Right ventricle myocardium superior (tissue), 1 donor: ENCODE measurements at regions not wholly inside any gene's neighbourhood (a gene's known extent, or its start where the extent isn't known, plus 50 kb on each side); places are given as distances from the start of the nearest gene placed in this dataset.
"Not testable (repeated sequence)": the region's sequence is repeated elsewhere in the genome, so short reads cannot be mapped to it uniquely, and the experiment has no call there.

Experiments used
- ATAC-seq: fragments of 200-7000 bp; cut with Tn5 transposase; one replicate; pipeline ENCODE4 v1.9.1; 2020; ENCODE audit warnings: mild to moderate bottlenecking; ENCODE audit not compliant: poor library complexity
- DNase-seq: peaks from one replicate; pipeline ENCODE4 v3.0.0-alpha.2; 2020
- intact Hi-C: fragments of 100-400 bp; cut with DNase I; formaldehyde crosslinking; loops from one replicate; pipeline ENCODE4 v1.11.2; 2022
- donor health status: DM: no; HTN: yes; CAD: no; lungs with severe emphysema.

DNA sequence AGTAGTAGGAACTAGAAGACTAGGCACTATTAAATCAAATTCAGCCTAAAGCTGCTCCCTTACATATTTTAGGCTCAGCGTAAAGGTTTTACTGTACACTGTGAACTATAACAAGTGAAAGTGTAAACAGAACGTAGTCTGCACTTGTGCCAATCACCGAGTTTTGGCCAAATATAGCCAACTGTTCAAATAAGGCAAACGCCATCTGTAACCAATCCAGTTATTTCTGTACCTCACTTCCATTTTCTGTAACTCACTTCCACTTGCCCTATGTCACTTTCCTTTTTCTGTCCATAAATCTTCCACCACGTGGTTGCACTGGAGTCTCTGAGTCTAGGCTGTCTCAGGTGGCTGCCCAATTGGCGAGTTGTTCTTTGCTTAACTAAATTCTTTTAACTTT is 2132.2 kb downstream of the LRRC4C start:
- no peak for DNase-seq
- intact Hi-C loops = no loop called here
- ATAC-seq = no peak

DNA sequence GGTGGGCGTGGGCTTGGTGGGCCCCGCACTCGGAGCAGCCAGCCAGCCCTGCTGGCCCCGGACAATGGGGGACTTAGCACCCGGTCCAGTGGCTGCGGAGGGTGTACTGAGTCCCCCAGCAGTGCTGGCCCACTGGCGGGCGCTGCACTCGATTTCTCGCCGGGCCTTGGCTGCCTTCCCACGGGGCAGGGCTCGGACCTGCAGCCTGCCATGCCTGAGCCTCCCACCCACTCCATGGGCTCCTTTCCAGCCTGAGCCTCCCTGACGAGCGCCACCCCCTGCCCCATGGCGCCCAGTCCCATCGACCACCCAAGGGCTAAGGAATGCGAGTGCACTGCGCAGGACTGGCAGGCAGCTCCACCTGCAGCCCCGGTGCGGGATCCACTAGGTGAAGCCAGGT is 2147.6 kb downstream of the LRRC4C start:
- intact Hi-C loops, DNase-seq, ATAC-seq: not testable (repeated sequence)

DNA sequence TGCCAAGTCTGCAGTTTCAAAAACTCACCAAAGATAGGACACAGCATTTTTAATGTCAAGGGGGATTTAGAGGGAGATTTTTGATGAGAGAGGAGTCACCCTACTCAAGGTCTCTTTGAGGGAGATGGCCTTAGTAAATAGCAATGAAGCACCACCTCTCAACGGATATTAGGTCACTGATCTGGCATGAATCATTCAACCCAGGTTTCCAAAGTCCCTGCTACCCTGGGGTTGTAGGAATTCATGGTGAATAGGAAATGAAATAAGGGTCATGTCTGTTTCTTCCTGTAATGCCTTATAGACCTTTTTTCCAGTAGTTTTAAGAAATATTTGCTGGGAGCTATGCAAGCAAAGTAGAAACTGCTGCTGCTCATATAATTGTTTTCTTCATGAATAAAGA is 2154.9 kb downstream of the LRRC4C start:
- intact Hi-C loops = no loop called here
- ATAC-seq (no peak), DNase-seq (no peak)

DNA sequence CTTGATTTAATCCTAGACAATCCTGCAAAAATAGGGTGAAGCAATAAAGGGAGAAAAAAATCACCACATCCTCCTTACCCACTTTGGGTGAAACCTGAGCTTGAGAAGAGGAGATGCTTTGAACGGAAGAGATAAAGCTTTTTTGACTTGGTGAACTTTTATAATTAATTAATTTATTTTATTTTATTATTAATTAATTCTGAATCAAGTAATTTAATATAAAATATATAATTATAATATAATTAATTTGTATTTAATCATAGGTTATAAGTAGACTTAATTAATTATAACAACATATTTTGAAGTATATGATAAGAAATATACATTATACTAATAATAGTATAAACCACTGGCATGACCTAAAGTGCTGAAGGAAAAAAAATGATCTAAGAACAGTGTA is 2164.8 kb downstream of the LRRC4C start:
- DNase-seq (no peak), ATAC-seq (no peak)
- intact Hi-C loops = no loop called here

DNA sequence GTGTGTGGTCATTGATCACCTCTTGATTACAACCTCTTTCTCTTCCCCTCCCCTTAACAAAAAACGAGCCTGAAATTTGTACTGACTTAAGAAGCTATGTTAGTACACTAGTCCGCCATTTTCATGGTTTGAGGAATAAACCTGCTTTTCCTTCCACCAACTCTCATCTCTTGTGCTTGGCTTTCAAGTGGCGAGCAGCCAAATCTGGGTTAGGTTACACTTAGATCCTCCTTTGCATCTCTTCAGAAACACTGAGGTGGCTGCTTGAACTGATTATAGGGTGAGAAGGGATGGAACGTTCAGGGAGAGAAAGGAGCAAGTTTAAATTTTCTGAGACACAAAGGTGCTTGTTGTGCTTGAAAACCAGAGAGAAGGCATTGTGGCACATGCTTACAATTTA is 2171.4 kb downstream of the LRRC4C start:
- ATAC-seq (no peak), DNase-seq (no peak)
- intact Hi-C loops = no loop called here

DNA sequence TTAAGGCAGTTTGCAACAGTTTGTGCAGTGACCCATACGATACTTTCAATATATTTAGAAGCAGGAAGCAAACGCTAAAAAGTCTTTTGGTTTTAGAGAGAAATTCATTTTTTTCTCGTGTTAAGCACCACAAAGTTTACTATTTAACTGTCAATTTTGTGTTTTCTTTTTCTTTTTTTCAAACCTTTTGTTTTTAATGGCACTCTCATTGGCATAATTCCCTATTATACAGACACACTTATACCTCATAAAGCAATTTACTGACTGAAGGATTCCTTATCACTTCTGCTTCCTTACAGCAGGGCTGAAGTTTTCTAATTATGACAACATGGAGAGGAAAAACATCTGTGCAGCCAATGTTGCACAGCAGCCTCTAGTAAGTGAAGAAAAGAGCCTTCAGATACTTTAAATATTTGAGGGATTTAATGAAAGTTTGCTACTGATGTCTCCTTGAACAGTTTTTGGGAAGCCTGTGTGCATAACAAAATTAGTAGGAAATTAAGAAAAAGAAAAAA is 2191.2 kb downstream of the LRRC4C start:
- intact Hi-C loops = no loop called here
- no peak for ATAC-seq

DNA sequence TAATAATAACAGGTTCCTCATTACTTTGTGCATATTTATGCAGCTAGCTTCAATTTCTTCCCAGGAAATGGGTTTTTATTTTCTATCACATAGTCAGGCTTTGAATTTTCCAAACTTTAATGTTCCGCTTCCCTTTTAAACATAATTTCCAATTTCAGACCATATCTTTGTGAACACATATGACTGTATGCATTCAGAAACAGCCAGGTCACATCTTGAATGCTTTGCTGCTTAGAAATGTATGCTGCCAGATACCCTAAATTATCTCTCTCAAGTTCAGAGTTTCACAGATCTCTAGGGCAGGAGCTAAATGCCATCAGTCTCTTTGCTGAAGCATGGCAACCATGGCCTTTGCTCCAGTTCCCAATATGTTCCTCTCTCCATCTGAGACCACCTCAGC is 2203.8 kb downstream of the LRRC4C start:
- DNase-seq (no peak), ATAC-seq (no peak)
- intact Hi-C loops = no loop called here

More for the DNA sequence above, 2191.2 kb downstream of the LRRC4C start:
- DNase-seq = no peak

DNA sequence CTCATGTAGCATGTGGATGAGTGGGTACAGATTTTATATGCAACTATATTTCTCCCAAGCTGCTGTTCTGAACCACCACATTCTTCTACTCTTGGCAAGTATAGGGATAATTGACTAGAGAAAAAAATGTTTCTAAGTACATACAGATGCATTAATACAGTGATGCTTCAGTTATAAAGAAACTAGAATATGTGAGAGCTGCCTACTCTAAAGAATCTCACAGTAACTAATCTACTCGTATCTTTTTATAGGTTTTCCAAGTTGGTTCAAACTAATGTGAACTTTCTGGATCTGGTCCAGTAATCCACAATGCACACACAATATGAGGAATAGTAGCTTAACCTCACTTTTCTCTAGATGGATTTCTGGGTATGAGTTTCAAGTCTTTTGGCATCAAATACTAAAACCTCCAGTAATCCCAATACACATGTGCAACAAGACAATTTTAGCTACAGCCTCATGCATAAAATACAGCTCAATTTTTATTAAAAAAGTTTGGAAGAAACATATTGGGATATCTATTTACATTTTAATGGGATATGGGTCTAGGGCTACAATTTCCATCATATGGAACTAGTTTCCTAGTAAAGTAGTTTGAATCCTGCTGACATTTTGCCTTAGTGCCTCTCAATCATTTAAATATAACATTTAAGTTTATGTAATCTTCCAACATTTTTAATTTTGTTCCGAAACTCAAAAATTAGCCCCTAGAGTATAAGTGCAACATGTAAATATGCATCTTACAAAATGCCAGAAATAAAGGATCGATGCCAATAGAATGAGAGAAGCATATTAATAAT is 2209.7 kb downstream of the LRRC4C start:
- no peak for ATAC-seq

DNA sequence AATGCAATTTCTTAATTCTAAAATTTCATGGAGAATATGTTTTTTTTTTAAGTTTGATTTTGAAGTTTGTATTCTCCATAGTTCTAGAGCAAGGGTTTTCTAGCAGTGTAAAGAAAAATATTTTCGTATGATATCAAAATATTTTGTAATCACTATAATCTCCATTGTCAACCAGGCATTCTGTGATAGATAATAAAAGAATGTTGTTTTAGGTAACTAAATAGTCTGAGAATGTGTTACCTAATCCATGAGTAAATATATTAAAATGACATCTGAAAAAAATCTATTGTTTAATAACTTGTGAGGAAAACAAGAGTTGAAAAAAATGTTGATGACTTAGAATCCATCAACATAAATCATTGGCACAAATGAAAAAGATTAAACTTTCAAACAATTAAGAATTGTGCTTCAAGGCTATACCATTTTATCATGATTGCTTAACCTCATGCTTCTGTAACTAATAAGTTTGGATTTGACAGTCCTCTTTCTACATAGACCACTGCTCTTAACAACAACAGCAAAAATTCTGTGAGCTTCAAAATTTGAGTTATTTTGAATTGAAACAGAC is 2211.8 kb downstream of the LRRC4C start:
- DNase-seq (no peak), ATAC-seq (no peak)
- intact Hi-C loops = no loop called here

More for the DNA sequence above, 2209.7 kb downstream of the LRRC4C start:
- no peak for DNase-seq
- intact Hi-C loops = no loop called here

DNA sequence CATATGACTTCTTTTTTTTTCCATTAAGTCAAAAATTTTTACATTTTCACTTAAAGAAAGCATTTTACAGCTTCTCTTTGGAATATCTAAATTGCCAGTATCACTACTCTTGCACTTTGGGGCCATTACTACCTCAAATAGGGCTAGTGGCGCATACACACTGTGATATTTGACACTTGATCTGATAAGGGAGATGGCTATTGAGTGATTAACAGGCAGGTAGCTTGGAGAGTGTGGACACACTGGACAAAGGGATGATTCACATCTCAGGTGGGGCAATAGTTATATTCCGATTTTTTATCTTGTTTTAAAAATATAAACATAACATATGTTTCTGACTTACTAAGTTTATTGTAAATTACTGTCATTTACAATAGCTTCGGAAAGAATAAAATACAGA is 2219.9 kb downstream of the LRRC4C start:
- ATAC-seq (no peak), DNase-seq (no peak)
- intact Hi-C loops = no loop called here

DNA sequence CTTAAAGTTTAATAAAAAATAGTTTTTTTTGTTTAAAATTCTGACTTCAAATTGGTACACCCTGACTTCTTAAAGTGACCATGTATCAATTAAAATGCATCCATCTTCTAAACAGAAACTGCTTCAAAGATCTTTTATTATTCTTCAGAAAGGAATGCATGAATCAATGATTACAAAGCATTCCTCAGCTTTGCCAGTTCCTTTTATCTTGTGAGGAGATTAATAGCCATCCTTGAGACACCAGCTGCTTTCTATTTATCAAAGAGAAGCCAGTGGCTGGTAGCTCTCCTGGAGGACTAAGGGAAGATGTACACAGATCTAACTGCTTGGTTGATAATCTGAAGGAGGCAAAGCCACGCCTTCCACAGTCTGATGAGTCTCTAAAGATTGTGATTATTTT is 2222.5 kb downstream of the LRRC4C start:
- ATAC-seq = no peak
- no peak for DNase-seq
- intact Hi-C loops = no loop called here

DNA sequence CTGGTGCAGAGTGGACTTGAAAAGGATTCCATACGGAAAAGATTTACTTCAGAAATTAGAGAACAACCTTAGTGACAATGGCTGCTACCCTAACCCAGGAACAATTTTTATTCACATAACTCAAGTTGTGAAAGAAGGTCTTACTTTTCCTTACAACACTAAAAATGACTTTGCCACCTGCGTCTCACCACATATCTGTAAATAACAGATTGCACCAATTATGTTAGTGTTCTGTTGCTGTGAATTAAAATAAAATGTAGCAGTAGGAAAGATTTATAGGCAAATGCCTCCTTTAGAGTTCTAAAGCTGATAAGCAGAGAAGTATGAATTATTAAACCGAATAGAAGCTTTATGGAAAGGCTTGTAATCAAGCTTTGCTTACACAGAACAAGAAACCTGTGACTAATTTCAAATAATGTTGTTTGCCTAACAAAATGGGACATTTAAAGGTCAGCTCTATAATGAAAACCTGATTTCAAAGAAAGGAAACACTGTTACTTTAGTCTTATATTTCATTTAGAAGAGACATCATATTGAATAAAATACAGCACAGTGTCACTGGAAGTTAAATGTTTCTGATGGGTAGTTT is 2237.8 kb downstream of the LRRC4C start:
- no peak for DNase-seq
- ATAC-seq = no peak
- intact Hi-C loops = no loop called here

DNA sequence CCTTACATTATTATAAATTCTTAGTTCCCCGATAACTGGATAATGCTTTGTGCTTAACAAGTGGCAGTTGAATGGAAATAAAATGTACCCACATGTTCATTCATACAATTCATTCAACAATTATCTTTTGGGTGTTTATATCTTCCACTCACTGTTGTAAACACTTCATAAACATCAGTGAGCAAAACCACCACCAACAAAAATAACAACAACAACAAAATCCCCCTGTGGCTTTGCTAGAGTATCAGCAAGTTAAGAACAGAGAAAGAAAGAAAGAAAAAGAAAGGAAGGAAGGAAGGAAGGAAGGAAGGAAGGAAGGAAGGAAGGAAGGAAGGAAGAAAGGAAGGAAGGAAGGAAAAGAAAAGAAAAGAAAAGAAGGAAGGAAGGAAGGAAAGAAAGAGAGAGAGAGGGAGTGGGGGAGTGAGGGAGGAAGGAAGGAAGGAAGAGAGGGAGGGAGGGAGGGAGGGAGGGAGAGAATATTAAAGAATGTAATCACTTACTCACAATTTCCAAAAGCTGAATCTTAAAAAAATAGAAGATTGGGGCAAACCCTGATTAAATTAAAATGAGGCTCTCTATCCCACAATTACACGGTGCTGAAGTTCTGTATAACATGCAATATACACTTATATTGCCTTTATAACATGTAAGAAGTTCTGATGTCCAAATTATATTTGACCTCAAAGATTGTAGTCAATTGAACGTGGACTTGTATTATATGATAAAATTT is 2238.8 kb downstream of the LRRC4C start:
- DNase-seq (no peak), ATAC-seq (no peak)
- intact Hi-C loops = no loop called here

DNA sequence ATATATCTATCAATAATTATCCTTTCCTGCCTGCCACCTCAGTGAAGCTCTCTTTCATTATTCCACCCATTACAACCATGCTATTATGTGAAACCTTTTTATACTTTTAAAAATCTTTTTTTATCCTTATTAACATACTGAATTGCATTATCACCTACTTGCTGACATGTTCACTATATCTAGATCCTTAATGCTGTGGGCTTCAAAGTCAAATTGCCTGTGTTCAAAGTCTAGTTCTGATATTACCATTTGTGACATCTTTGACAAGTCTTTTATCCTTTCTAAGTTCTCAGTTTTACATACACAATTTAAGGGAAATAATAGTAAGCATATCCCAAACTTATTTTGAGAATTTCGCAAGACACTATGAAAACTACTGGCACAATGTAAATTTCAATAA is 2239.4 kb downstream of the LRRC4C start:
- DNase-seq = no peak
- intact Hi-C loops = no loop called here
- no peak for ATAC-seq

DNA sequence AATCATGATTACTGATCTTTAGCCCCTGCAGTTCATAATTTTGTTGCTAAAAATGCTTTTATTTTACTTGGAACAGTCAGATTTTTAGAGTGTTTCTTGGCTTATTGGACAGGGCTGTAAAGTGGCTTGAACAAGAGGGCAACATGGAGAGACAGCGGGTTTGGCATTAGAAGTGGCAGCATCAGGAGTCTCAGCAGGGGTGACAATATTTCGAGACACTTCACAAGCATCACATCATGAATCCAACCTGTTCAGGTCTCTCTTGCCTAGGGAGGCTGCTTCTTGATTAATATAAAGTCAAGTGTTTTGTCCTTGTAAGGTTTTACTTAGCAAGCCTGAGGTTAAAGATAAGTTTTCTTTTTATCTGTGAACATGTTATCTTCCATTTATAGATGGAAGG is 2249.5 kb downstream of the LRRC4C start:
- no peak for ATAC-seq
- intact Hi-C loops = no loop called here
- no peak for DNase-seq

DNA sequence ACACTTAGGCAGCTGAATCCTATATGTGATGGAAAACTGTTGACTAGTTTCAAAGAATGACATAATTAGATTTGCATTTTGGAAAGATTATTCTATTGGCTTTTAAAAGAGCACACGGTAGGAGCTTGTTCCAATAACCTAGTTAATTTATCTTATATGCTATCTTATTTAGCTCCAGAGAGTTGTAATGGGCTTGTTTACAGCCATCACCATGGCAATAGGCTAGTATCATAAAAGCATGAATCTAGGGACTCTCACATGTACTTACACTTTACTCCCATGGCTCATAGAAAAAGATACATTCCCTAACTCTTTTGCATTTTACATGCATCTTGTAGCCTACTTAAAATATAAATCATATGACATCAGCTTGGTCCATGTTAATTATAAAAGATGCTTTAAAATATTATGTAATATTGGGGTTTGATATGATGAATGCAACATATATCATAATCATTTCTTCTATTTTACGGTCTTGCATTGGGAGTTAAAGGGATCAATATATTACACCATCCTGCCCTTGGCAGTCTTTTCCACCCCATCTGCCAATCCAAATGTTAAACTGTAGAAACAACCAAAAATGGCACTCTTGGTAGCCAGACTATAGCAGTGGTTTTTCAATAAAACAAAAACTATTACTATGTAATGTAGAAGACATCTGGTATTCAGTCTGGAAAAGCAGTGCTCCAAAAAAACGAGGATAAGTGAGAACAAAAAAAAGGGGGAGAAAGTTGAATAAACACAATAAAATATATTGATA is 2254.0 kb downstream of the LRRC4C start:
- ATAC-seq (no peak), DNase-seq (no peak)
- intact Hi-C loops = no loop called here

DNA sequence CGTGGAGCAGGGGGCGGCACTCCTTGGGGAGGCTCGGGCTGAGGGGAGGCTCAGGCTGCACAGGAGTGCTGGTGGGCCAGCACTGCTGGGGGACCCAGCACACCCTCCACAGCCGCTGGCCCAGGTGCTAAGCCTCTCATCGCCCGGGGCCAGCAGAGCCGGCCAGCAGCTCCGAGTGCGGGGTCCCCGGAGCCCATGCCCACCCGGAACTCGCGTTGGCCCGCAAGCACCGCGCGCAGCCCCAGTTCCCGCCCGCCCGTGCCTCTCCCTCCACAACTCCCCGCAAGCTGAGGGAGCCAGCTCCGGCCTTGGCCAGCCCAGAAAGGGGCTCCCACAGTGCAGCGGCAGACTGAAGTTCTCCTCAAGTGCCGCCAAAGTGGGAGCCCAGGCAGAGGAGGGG is 2266.8 kb downstream of the LRRC4C start:
- intact Hi-C loops = no loop called here
- DNase-seq (no peak), ATAC-seq (no peak)

DNA sequence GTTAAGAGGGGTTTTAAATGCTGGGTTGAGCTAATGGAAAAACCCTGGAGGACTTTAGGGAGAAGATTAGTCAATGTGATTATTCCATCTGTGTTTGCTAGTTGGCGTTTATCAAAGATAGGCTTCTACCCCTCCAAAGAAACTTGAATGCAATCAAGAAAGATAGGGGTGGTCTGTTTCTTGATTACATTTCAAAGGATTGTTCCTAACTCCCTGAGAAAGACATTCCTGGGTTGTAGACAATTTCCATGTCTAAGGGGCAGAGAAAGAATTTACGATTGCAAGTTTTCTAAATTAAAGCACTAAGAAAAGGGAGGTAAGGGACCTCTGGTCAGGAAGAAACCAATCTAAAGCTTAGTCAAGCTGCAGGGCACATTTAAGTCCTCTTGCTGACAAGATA is 2268.7 kb downstream of the LRRC4C start:
- DNase-seq (no peak), ATAC-seq (no peak)
- intact Hi-C loops = no loop called here

DNA sequence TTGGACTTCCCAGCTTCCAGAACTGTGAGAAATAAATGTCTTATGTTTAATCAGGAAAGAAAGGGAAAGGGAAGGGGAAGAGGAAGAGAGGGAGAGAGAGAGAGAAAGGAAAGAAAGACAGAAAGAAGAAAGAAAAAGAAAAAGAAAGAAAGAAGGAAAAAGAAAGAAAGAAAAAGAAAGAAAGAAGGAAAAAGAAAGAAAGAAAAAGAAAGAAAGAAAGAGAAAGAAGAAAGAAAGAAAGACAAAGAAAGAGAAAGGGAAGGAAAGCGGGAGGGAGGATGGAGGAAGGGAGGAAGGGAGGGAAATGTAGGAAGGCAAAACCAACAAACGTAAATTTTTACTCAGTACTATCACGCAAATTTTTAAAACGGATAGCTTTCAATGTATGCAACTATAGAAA is 2281.8 kb downstream of the LRRC4C start:
- DNase-seq (no peak), ATAC-seq (no peak)
- intact Hi-C loops = no loop called here
